Lower leg skin (tissue), 3 donors: ENCODE measurements at regions not wholly inside any gene's neighbourhood (a gene's known extent, or its start where the extent isn't known, plus 50 kb on each side); places are given as distances from the start of the nearest gene placed in this dataset.

Experiments used
- CTCF ChIP-seq, 3 donors: fragments of 450-650 bp; IDR thresholded peaks; one replicate each; pipeline ENCODE4 v1.5.1; 2016; ENCODE audit warnings: antibody characterized with exemption in 3 of 3, mild to moderate bottlenecking in 3 of 3, moderate library complexity in 2 of 3
- POLR2A ChIP-seq, 2 donors: fragments of 450-650 bp; IDR thresholded peaks; one replicate each; pipeline ENCODE4 v1.6.1; 2016 to 2017; ENCODE audit warnings: antibody characterized with exemption in 2 of 2, mild to moderate bottlenecking in 1 of 2, moderate library complexity in 1 of 2

GRCh38 chr7:68601826-68602225 is 996.4 kb upstream of the AUTS2 start:
- TF ChIP-seq CTCF (IDR thresholded peaks at IDR 0.05) (no peak), POLR2A (IDR thresholded peaks at IDR 0.05) (no peak)
